Mesendoderm (in vitro differentiated cells): ENCODE measurements at regions not wholly inside any gene's neighbourhood (a gene's known extent, or its start where the extent isn't known, plus 50 kb on each side); places are given as distances from the start of the nearest gene placed in this dataset.

ENCODE experiments used
- DNase-seq: peaks from one replicate; pipeline ENCODE4 v3.0.0; 2013
- H2AK5ac ChIP-seq: 2 replicates; pipeline ENCODE4 v1.6.1; 2013; ENCODE audit warnings: low read length, inconsistent platforms
- H2BK120ac ChIP-seq: 2 replicates; pipeline ENCODE4 v1.6.1; 2013; ENCODE audit warnings: low read depth, mild to moderate bottlenecking, low read length, moderate library complexity, mixed read lengths
- H2BK15ac ChIP-seq: replicated peaks from 2 replicates; pipeline ENCODE4 v1.6.1; 2013; ENCODE audit warnings: low read depth, mild to moderate bottlenecking, moderate library complexity
- H2BK5ac ChIP-seq: 2 replicates; pipeline ENCODE4 v1.6.1; 2013; ENCODE audit warnings: low read length, inconsistent platforms
- H3K18ac ChIP-seq: 2 replicates; pipeline ENCODE4 v1.6.1; 2013; ENCODE audit warnings: mild to moderate bottlenecking, low read length, mixed read lengths
- H3K23ac ChIP-seq: one replicate; pipeline ENCODE4 v1.6.1; 2013; ENCODE audit warnings: low read length
- H3K27ac ChIP-seq: 2 replicates; pipeline ENCODE4 v1.5.1; 2013; ENCODE audit warnings: low read depth, mild to moderate bottlenecking, inconsistent platforms, low read length, moderate library complexity
- H3K27me3 ChIP-seq: 2 replicates; pipeline ENCODE4 v1.6.1; 2013; ENCODE audit warnings: low read length, control low read depth, mild to moderate bottlenecking, inconsistent platforms; ENCODE audit not compliant: insufficient read depth, poor library complexity
- H3K36me3 ChIP-seq: 2 replicates; pipeline ENCODE4 v1.6.1; 2013; ENCODE audit warnings: low read length, inconsistent platforms; ENCODE audit not compliant: control insufficient read depth, insufficient read depth
- H3K4ac ChIP-seq: one replicate; pipeline ENCODE4 v1.6.1; 2013; ENCODE audit warnings: low read depth, mild to moderate bottlenecking, low read length, moderate library complexity
- H3K4me1 ChIP-seq: 2 replicates; pipeline ENCODE4 v1.6.1; 2013; ENCODE audit warnings: low read depth, low read length, inconsistent platforms; ENCODE audit not compliant: control insufficient read depth
- H3K4me2 ChIP-seq: 2 replicates; pipeline ENCODE4 v1.6.1; 2013; ENCODE audit warnings: low read length
- H3K4me3 ChIP-seq: 2 replicates; pipeline ENCODE4 v1.5.1; 2013; ENCODE audit warnings: mild to moderate bottlenecking, low read length
- H3K56ac ChIP-seq: one replicate; pipeline ENCODE4 v1.6.1; 2013; ENCODE audit warnings: low read length
- H3K79me1 ChIP-seq: 2 replicates; pipeline ENCODE4 v1.6.1; 2013; ENCODE audit warnings: low read length, inconsistent platforms
- H3K79me2 ChIP-seq: 2 replicates; pipeline ENCODE4 v1.6.1; 2013; ENCODE audit warnings: mild to moderate bottlenecking, low read length; ENCODE audit not compliant: control insufficient read depth, insufficient read depth
- H3K9ac ChIP-seq: 2 replicates; pipeline ENCODE4 v1.6.1; 2013; ENCODE audit warnings: low read length, inconsistent platforms
- H4K5ac ChIP-seq: one replicate; pipeline ENCODE4 v1.6.1; 2013; ENCODE audit warnings: low read length
- H4K8ac ChIP-seq: one replicate; pipeline ENCODE4 v1.6.1; 2013; ENCODE audit warnings: low read depth, mild to moderate bottlenecking, control low read depth, low read length, moderate library complexity
- WGBS: extraction: QIAGEN DNeasy Blood & Tissue Kit; methylation state at CpG from one replicate; pipeline ENCODE4 v1.1.7; 2013; ENCODE audit warnings: low lambda C conversion rate, missing lambda C conversion rate; ENCODE audit not compliant: insufficient coverage; ENCODE audit errors: extremely low coverage; 5-methylcytosine and 5-hydroxymethylcytosine counted together

DNA sequence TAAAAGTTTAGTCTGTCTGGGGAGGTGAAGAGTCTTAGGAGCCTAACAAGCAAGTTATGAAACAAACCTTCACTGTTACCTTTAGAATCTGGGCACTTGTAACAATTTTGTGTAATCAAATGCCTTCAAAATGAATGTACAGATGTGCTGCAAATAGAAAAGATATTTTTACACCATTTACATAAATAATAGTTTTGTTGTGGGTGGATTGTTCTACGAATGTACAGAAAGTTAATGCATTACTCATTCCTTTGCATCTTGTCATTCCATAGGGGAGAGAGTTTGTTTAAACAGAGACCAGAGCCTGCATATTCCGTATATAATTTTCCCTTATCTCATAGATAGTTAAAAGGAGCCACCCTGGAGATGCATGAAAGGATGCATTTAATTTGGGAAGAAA lies 576.9 kb upstream of the SGCD start:
- Histone ChIP-seq H3K9ac (no peak overlapping the region), H3K4me3 (no peak overlapping the region), H3K79me1 (no peaks in the 10 kb centered on the region), H3K23ac (no peak overlapping the region), H3K18ac (no peak overlapping the region), H3K4me2 (no peak overlapping the region), H3K27ac (no peak overlapping the region), H2BK5ac (no peak overlapping the region), H3K56ac (no peak overlapping the region), H2BK120ac (no peak overlapping the region), H4K5ac (no peak overlapping the region), H2BK15ac (no peak overlapping the region), H2AK5ac (no peak overlapping the region), H3K27me3 (no peaks in the 10 kb centered on the region), H4K8ac (no peak overlapping the region), H3K4me1 (no peaks in the 10 kb centered on the region), H3K36me3 (no peaks in the 10 kb centered on the region), H3K4ac (no peak overlapping the region), H3K79me2 (no peaks in the 10 kb centered on the region)
- no CpG with 5 or more reads among the region's 2 CpGs for WGBS
- no peak for DNase-seq

DNA sequence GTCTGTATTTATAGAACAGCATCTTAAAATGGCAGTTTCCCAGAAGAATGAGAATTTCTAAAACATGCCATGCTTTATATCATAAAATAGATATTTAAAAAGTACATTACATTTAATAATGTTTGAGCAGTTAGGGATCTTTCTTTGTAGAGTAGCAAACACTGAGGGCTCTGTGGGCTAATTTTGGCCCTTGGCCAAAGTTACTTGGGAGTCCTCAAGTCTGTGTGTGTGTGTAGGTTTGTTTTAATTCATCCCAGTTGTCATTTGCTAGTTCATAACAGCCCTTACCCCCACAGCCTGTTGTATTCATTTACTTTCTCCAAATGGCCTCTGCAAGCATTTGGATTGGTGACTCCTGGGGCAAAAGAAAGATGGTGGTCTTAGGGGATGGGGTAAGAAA lies 576.4 kb upstream of the SGCD start:
- Histone ChIP-seq H2BK120ac (no peak overlapping the region), H2BK5ac (no peak overlapping the region), H3K79me2 (no peaks in the 10 kb centered on the region), H3K18ac (no peak overlapping the region), H3K56ac (no peak overlapping the region), H3K4me2 (no peak overlapping the region), H2BK15ac (no peak overlapping the region), H4K8ac (no peak overlapping the region), H3K9ac (no peak overlapping the region), H3K36me3 (no peaks in the 10 kb centered on the region), H3K79me1 (no peaks in the 10 kb centered on the region), H3K27me3 (no peaks in the 10 kb centered on the region), H2AK5ac (no peak overlapping the region), H3K23ac (no peak overlapping the region), H3K4me1 (no peaks in the 10 kb centered on the region), H3K4me3 (no peak overlapping the region), H3K27ac (no peak overlapping the region), H4K5ac (no peak overlapping the region), H3K4ac (no peak overlapping the region)
- no peak for DNase-seq

DNA sequence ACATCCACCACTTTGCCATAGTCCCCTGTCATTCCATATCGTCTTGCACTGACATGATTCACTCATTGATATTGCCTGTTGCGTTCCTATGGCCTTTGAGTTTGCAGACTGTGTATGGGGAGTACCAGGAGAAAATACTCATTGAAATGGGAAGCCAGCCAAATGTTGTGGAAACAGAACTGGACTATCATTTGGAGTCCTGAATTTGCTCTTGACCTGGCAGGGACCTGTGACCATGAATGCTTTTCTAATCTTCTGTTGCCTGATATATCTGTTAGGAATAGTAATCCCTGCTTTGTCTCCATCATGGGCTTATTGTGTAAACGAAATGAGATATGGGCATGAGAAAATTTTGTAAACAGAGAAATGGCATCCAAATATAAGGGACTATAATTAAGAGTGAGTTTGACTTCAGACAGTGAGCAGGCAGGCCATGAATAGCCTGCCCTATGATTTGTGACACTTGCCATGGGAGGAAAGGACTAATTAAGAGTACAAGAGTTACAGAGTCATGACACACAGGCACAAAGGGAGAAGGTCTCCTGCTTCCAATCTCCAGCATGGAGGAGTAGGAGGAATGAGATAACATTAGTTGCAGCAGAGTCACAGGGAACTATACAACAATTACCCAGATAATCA lies 572.9 kb upstream of the SGCD start:
- no peak overlapping the region for H2BK15ac ChIP-seq
- H2BK120ac ChIP-seq: no peak overlapping the region
- no peaks in the 10 kb centered on the region for H3K36me3 ChIP-seq

DNA sequence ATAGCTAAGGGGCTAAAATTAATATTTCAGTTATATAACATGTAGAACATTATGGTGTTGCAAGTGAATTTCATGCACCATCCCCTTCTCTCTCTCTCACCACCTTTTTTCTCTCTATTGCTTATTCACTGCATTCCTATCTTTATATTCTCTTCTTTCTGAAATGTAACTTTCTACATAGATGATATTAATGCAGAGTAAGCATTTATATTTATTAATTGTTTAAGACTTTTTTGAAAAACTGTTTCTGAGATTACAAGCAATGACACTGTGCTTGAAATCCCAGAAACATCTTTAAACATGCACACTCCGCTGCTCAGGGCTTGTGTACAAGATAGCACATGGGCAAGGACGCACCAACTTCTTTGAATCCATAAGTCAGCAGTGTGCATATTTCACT lies 567.7 kb upstream of the SGCD start:
- Histone ChIP-seq H3K4me3 (no peak overlapping the region), H2BK5ac (no peak overlapping the region), H2BK120ac (no peak overlapping the region), H4K8ac (no peak overlapping the region), H3K23ac (no peak overlapping the region), H3K4me1 (no peaks in the 10 kb centered on the region), H3K36me3 (no peaks in the 10 kb centered on the region), H3K4me2 (no peak overlapping the region), H3K79me1 (no peaks in the 10 kb centered on the region), H4K5ac (no peak overlapping the region), H3K27me3 (no peaks in the 10 kb centered on the region), H2AK5ac (no peak overlapping the region), H3K9ac (no peak overlapping the region), H3K4ac (no peak overlapping the region), H3K18ac (no peak overlapping the region), H3K56ac (no peak overlapping the region), H2BK15ac (no peak overlapping the region), H3K27ac (no peak overlapping the region), H3K79me2 (no peaks in the 10 kb centered on the region)
- WGBS: no CpG with 5 or more reads among the region's 2 CpGs
- no peak for DNase-seq

More for the DNA sequence above, 572.9 kb upstream of the SGCD start:
- Histone ChIP-seq H3K9ac (no peak overlapping the region), H3K4me3 (no peak overlapping the region), H3K4me1 (no peaks in the 10 kb centered on the region), H3K23ac (no peak overlapping the region), H3K4ac (no peak overlapping the region), H3K56ac (no peak overlapping the region), H3K79me2 (no peaks in the 10 kb centered on the region), H3K27me3 (no peaks in the 10 kb centered on the region), H3K18ac (no peak overlapping the region), H3K79me1 (no peaks in the 10 kb centered on the region), H4K8ac (no peak overlapping the region), H2AK5ac (no peak overlapping the region), H4K5ac (no peak overlapping the region), H2BK5ac (no peak overlapping the region), H3K27ac (no peak overlapping the region), H3K4me2 (no peak overlapping the region)
- DNase-seq: no peak
- no CpG with 5 or more reads among the region's 3 CpGs for WGBS

DNA sequence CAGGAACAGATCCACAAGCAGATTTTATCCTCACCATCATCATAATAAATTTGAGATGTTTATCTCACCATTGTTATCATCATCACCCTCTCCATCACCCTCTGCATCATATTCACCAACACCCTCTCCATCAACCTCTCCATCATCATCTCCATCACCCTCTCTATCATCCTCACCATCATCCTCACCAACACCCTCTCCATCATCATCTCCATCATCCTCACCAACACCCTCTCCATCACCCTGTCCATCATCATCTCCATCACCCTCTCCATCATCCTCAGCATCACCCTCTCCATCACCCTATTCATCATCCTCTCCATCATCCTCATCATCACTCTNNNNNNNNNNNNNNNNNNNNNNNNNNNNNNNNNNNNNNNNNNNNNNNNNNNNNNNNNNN lies 567.0 kb upstream of the SGCD start:
- Histone ChIP-seq H2BK5ac (no peak overlapping the region), H3K9ac (no peak overlapping the region), H3K18ac (no peak overlapping the region), H3K79me2 (no peaks in the 10 kb centered on the region), H3K23ac (no peak overlapping the region), H3K4me3 (no peak overlapping the region), H3K4ac (no peak overlapping the region), H2AK5ac (no peak overlapping the region), H3K36me3 (no peaks in the 10 kb centered on the region), H3K4me1 (no peaks in the 10 kb centered on the region), H2BK120ac (no peak overlapping the region), H3K79me1 (no peaks in the 10 kb centered on the region), H2BK15ac (no peak overlapping the region), H4K5ac (no peak overlapping the region), H4K8ac (no peak overlapping the region), H3K27ac (no peak overlapping the region), H3K27me3 (no peaks in the 10 kb centered on the region), H3K4me2 (no peak overlapping the region), H3K56ac (no peak overlapping the region)
- DNase-seq: no peak

DNA sequence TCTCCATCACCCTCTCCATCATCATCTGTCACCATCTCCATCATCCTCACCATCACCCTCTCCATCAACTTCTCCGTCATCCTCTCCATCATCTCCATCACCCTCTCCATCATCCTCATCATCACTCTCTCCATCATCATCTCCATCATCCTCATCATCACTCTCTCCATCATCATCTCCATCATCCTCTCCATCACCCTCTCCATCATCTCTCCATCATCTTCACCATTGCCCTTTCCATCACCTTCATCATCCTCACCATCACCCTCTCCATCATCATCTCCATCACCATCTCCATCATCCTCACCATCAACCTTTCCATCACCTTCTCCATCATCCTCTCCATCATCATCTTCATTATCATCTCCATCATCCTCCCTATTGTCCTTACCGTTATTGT lies 565.5 kb upstream of the SGCD start:
- H2BK120ac ChIP-seq: no peak overlapping the region
- H3K79me1 ChIP-seq: no peaks in the 10 kb centered on the region
- no peak overlapping the region for H3K4me3 ChIP-seq
- H3K4ac ChIP-seq: no peak overlapping the region
- DNase-seq: no peak
- H3K27ac ChIP-seq: no peak overlapping the region
- H3K56ac ChIP-seq: no peak overlapping the region
- H4K5ac ChIP-seq: no peak overlapping the region
- H3K4me2 ChIP-seq: no peak overlapping the region
- no peak overlapping the region for H4K8ac ChIP-seq
- no peaks in the 10 kb centered on the region for H3K4me1 ChIP-seq
- H3K79me2 ChIP-seq: no peaks in the 10 kb centered on the region
- H2AK5ac ChIP-seq: no peak overlapping the region
- no peak overlapping the region for H2BK15ac ChIP-seq
- WGBS: 100% methylated on average over 2 of the region's 2 CpGs
- no peaks in the 10 kb centered on the region for H3K27me3 ChIP-seq
- H2BK5ac ChIP-seq: no peak overlapping the region
- no peak overlapping the region for H3K18ac ChIP-seq
- H3K23ac ChIP-seq: no peak overlapping the region
- H3K36me3 ChIP-seq: no peaks in the 10 kb centered on the region
- H3K9ac ChIP-seq: no peak overlapping the region
